ENCODE measurements at regions not wholly inside any gene's neighbourhood (a gene's known extent, or its start where the extent isn't known, plus 50 kb on each side); places are given as distances from the start of the nearest gene placed in this dataset.

GRCh38 chr22:27114186-27114585 lies 456.8 kb downstream of the MIAT start:
- DNase-seq (ENCODE audit: low read depth, low spot score) = no peak

- DNase-seq (ENCODE audit: low read depth, low spot score) = no peak
These were observed 458.0 kb downstream of the MIAT start for GRCh38 chr22:27115410-27115809.

DNA sequence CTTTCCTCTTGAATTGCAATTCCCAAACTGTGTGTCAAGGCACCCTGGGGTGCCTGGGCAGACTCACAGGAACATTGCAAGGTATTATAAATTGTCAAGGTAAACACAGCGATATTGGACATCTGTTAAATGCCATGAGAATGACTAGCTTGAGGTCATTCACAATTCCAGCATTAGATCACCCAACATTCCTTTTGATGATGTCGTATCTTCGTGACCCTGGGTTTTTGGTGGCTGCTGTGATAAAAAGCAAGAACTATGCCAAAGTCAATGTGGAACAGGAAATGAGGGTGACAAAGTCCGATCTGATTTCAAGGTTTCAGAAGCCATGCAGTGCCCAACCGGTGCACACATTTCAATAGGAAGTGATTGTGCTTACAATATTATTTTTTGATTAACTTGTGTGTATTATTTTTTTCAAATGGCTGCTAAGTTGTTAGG lies 458.4 kb downstream of the MIAT start:
- DNase-seq (ENCODE audit: low read depth, low spot score) = no peak

GRCh38 chr22:27116312-27117086 lies 459.1 kb downstream of the MIAT start:
- DNase-seq (ENCODE audit: low read depth, low spot score) = no peak

DNA sequence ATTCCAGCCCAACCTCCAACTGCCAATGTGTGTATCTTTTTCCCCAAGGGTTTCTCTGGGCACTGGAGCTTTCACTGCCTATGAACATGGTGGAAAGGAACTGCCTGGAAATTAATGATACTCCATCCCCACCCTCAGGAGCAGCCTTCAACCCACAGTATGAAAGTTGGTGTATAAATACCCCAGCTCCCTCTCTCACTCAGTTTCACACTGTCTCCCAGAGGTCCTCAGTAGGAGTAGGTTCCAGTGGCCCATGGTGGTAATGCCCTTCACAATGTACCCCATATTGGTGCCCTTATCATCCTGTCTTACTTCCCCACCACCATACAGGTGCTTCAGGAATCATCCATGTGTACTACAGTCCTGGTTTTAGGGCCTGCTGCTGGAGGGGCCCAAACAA lies 462.6 kb downstream of the MIAT start:
- no peak for DNase-seq (ENCODE audit: low read depth, low spot score)

GRCh38 chr22:27122574-27122973 lies 465.2 kb downstream of the MIAT start:
- no peak for DNase-seq (ENCODE audit: low read depth, low spot score)

DNA sequence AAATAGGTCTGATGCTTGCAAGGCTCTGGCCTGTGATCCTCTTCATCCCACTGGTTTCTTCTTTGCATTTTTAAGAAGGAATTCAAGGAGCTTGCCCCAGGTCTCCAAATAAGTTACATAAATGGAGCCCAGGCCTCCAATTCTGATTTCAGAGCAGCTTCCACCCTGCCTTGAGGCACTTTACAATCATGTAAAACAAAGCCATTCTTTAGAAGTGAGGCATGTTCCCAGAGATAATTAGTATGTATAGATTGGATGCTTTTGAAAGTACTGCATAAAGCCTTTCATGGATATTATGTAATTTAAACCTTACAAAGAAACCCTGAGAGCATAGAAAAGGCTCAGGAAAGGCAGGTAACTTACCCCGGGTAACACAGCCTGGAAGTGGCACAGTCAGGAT lies 466.5 kb downstream of the MIAT start:
- DNase-seq (ENCODE audit: low read depth, low spot score) = no peak

DNA sequence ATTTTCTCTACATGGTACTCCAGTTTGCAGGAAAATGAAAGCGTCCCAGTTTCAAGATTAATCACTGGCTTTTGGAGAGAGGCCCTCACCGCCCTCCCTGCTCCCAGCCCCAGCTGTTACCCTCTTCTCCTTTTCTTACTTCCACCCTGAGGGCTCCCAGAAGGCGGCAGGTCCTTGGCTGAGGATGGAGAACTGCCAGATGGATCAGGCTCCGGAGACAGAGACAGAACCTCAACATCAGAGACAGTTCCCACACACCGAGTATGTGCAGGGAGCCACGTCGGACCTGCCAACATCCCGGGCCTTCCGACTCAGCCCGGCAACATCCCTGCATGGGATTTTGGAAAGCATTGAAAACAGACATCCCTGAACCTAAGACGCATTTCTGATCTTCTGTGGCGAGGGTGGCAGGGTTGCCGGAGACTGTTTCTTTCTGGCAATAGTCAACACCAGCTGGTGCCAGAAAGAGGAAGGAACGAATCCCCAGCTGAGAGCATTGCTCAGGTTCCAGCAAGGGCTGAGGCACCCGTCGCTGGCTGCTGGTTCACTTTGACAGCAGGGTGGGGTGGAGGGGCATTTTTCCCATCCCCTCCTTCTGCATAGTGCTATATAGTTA lies 467.1 kb downstream of the MIAT start:
- DNase-seq (ENCODE audit: low read depth, low spot score) = no peak

GRCh38 chr22:27125539-27125938 lies 468.2 kb downstream of the MIAT start:
- no peak for DNase-seq (ENCODE audit: low read depth, low spot score)

GRCh38 chr22:27127911-27128310 lies 470.5 kb downstream of the MIAT start:
- no peak for DNase-seq (ENCODE audit: low read depth, low spot score)

DNA sequence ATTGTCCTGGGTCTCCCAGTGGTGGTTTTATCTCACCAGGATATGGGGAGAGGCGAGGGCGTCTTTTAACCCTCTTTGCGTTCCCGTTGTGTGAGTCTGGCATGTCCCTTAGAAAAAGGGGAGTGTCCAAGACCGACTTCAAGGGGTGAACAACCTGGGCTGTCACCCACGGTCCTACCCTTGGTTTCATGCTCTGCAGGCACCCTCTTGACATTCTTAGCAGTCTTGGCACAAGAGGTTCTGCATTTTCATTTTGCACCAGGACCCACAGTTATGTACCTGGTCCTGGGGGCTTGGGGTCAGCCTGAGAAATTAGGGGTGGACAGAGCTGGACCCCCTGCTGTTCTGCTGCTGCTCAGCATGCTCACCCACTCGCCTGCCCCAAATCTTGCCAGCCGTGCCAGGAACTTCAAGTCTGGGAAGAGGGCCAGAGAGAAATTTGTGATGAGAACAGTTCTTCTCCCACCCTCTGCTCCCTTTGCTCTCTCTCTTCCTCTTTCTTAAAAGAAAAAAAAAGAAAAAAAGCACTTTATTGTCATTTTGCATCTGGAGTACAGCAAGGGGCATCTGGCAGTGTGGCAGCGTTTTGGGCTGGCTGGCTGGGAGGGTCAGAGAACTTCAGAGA lies 471.2 kb downstream of the MIAT start:
- DNase-seq (ENCODE audit: low read depth, low spot score) = no peak

- no peak for DNase-seq (ENCODE audit: low read depth, low spot score)
These were observed 471.9 kb downstream of the MIAT start for GRCh38 chr22:27129266-27129665.

DNA sequence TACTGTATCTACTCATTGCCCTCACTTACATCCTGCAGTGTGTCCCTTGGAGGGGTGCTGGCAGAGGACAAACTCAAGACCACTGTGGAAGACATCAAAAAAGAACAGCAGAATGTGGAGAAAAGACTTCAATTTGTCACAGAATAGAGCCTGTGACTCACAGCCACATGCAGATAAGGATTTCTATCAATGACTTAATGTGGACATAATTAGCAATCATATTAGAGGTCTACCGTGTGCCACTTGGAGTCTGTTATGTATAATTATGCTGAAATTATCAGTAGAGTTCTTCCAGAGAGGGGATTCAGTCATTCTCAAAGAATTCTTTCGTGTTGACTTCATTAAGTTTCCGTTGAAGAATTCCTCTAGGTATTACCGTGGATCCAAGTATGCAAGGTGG lies 473.5 kb downstream of the MIAT start:
- no peak for DNase-seq (ENCODE audit: low read depth, low spot score)

GRCh38 chr22:27131346-27131745 lies 474.0 kb downstream of the MIAT start:
- DNase-seq (ENCODE audit: low read depth, low spot score) = no peak

GRCh38 chr22:27132400-27132799 lies 475.0 kb downstream of the MIAT start:
- no peak for DNase-seq (ENCODE audit: low read depth, low spot score)

DNA sequence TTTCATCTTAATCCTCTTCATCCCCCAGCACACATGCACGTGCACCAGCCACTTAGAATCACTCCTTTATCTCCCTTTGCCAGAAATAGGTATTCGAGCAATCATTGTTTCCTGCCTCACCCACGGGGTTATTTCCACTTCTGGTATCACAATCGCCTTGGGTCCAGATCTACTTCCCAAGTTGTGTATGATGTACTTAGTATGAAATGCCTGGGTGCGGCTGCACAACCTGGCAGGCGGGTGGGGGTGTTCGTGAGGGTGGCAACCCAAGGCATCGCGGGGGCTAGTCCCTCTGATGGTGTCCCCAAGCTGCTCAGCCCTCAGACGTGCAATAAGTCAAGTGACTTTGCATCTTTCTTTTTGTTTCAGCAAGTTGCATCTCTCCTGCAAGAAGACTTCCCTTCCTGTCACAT lies 475.6 kb downstream of the MIAT start:
- no peak for DNase-seq (ENCODE audit: low read depth, low spot score)

DNA sequence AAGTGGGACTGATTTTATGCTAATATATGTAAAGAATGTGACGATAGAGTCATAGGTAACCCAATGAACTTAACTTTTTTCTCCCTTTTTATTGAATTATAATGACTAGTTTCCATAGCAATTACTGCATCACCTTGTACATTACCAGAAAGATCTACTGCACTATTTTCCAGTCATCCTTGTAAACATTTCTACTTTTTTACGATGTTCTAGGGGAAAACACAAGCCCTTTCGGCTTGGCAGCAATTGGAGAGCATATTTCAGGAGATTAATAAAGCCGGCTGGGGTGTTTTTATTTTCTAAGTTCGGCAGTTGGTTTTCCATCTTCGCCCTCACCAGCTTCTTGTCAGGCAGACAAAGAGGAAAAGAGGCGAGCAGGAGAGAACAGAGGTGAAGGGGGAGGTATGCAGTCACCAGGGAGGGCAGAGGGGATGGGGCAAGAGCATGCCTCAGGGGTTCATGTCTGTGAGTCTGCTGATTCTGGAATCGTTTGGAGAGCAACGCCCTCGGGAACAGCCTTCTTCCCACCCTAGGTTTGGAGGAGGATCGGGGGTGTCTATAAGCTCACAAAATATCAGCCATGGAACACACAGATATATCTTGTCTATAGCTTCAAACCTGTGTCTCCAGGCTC lies 476.4 kb downstream of the MIAT start:
- DNase-seq (ENCODE audit: low read depth, low spot score) = no peak

GRCh38 chr22:27134315-27134701 lies 476.9 kb downstream of the MIAT start:
- DNase-seq (ENCODE audit: low read depth, low spot score) = no peak

DNA sequence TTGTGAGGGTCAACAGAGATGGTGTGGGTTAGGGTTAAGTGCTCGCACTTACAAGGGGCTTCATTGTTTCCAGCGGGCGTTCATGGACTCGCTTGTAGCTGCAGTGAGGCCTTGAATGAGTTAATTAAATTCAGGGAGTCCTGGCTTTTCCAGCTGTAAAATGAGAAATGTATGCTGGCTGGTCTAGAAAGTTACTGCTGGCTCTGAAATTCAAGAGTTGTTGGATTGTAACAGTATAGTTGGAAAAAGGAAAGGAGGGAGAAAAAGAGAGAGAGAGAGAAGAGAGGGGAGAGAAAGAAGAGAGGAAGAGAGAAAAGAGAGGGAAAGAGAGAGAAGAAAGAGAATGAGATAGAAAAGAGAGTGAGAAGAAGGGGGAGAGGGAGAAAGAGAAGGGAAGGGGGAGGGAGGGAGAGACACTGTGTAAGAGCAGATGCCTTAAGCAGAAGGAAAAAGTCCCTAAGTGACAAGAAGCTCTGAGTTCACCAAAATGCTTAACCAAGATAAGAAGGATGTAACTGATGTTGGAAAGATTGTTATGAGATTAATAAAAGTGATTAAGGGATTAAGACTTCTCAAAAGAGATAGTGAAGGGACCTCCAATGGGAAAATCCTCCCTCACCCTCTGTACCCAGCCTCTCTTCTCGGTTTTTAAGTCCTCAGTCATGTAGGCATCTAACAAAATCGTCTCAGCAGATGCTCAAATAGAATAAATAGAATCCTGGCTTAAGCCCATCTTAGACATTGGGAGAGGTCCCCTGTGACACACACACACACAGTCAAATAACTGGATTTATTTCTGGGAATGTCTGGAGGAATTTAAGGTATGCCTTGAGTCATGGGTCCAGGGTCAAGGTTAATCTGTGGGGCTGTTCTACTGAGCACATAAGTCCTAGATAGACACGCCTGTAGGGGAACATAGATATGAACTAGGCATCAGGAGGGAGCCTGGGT lies 477.9 kb downstream of the MIAT start:
- no peak for DNase-seq (ENCODE audit: low read depth, low spot score)

- no peak for DNase-seq (ENCODE audit: low read depth, low spot score)
These were observed 479.2 kb downstream of the MIAT start for GRCh38 chr22:27136596-27136995.

DNA sequence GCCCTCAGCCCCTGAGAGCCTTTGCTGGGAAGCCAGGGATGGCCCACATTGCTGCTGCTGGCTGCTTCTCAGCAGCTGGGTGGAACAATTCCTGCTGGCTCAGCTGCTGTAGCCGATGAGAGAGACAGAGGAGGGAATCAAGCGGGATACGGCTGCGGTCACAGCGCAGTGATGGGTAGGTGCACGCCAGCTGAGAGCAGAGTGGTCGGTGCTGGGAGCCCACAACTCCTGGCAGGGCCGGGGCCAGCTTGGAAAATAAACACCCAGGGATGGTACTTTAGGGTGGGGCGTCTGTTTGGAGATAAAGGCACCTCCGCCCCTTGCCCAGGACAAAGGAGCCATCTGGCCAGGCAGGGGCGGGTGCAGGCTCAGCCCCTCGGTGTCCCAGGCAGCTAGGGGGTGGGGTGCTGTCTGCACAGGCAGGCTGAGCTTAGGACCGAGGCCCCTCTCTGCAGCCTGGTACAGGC lies 480.5 kb downstream of the MIAT start:
- DNase-seq (ENCODE audit: low read depth, low spot score) = no peak

All from brain pericyte (primary cell).